ENCODE measurements at regions not wholly inside any gene's neighbourhood (a gene's known extent, or its start where the extent isn't known, plus 50 kb on each side); places are given as distances from the start of the nearest gene placed in this dataset.

GRCh38 chr14:83992857-83993256 lies 1537.1 kb upstream of the FLRT2 start:
- H3K36me3 ChIP-seq (ENCODE audit: control insufficient read depth, insufficient read depth, low read length) = no peaks in the 10 kb centered on the region
- no peaks in the 10 kb centered on the region for H3K4me1 ChIP-seq (ENCODE audit: control insufficient read depth, insufficient read depth, low read length)
- H3K27ac ChIP-seq (ENCODE audit: low read length) = no peak overlapping the region
- H3K4me3 ChIP-seq (ENCODE audit: low read depth in 2 of 2, low read length in 2 of 2) = no peak overlapping the region
- intact Hi-C loops (cut with micrococcal nuclease; ENCODE audit: unreplicated experiment) (no loop called here), in situ Hi-C loops (cut with HindIII; ENCODE audit: low pct_unique_long_range_greater_than_20kb, low sequenced_read_pairs) (no loop called here)
- DNase-seq (ENCODE audit: low read depth, low spot score) (no peak), ATAC-seq (no peak)
- CTCF ChIA-PET = no interaction called here
- BruUV-seq (replicated peaks) = no TSS peak
- TF ChIP-seq CTCF (IDR thresholded peaks at IDR 0.05) (no peak), TCF7L2 (IDR thresholded peaks at IDR 0.05; ENCODE audit: low read depth, low read length) (no peak), SIN3A (IDR thresholded peaks at IDR 0.05; ENCODE audit: borderline replicate concordance, insufficient read depth, low read depth, low read length) (no peak), REST (IDR thresholded peaks at IDR 0.05; ENCODE audit: insufficient read depth in 1 of 2, low read depth in 2 of 2, low read length in 1 of 2) (no peak), POLR2AphosphoS5 (IDR thresholded peaks at IDR 0.05; ENCODE audit: low read depth, low read length) (no peak)
- no peaks in the 10 kb centered on the region for H3K27me3 ChIP-seq (ENCODE audit: control insufficient read depth, insufficient read depth, low read length)
- POLR2A ChIA-PET = no interaction called here
- no peaks in the 10 kb centered on the region for H3K9me3 ChIP-seq (ENCODE audit: control insufficient read depth, insufficient read depth, low read depth, low read length)

- Histone ChIP-seq H3K9me3 (ENCODE audit: control insufficient read depth, insufficient read depth, low read depth, low read length) (no peaks in the 10 kb centered on the region), H3K4me3 (ENCODE audit: low read depth in 2 of 2, low read length in 2 of 2) (no peak overlapping the region), H3K27me3 (ENCODE audit: control insufficient read depth, insufficient read depth, low read length) (no peaks in the 10 kb centered on the region), H3K27ac (ENCODE audit: low read length) (no peak overlapping the region), H3K4me1 (ENCODE audit: control insufficient read depth, insufficient read depth, low read length) (no peaks in the 10 kb centered on the region), H3K36me3 (ENCODE audit: control insufficient read depth, insufficient read depth, low read length) (no peaks in the 10 kb centered on the region)
- ChIA-PET CTCF (no interaction called here), POLR2A (no interaction called here)
- in situ Hi-C loops (cut with HindIII; ENCODE audit: low pct_unique_long_range_greater_than_20kb, low sequenced_read_pairs) = no loop called here
- ATAC-seq (no peak), DNase-seq (ENCODE audit: low read depth, low spot score) (no peak)
- no peak for TF ChIP-seq POLR2AphosphoS5 (IDR thresholded peaks at IDR 0.05; ENCODE audit: low read depth, low read length)
- no peak for TF ChIP-seq CTCF (IDR thresholded peaks at IDR 0.05)
- no peak for TF ChIP-seq SIN3A (IDR thresholded peaks at IDR 0.05; ENCODE audit: borderline replicate concordance, insufficient read depth, low read depth, low read length)
- TF ChIP-seq TCF7L2 (IDR thresholded peaks at IDR 0.05; ENCODE audit: low read depth, low read length) = no peak
- TF ChIP-seq REST (IDR thresholded peaks at IDR 0.05; ENCODE audit: insufficient read depth in 1 of 2, low read depth in 2 of 2, low read length in 1 of 2) = no peak
- intact Hi-C loops (cut with micrococcal nuclease; ENCODE audit: unreplicated experiment) = no loop called here
- no TSS peak for BruUV-seq (replicated peaks)
These were observed 1536.4 kb upstream of the FLRT2 start for GRCh38 chr14:83993545-83993944.
